NCI-H82 (cell line): ENCODE measurements at regions not wholly inside any gene's neighbourhood (a gene's known extent, or its start where the extent isn't known, plus 50 kb on each side); places are given as distances from the start of the nearest gene placed in this dataset.
A peak's percentile ranks its signal among the peaks of the same experiment; 100 is the strongest.
"Not testable (repeated sequence)": the region's sequence is repeated elsewhere in the genome, so short reads cannot be mapped to it uniquely, and the experiment has no call there.

ENCODE experiments used
- DNase-seq: peaks from one replicate; lab custom pipeline; 2025; lab: John Stamatoyannopoulos, UW

DNA sequence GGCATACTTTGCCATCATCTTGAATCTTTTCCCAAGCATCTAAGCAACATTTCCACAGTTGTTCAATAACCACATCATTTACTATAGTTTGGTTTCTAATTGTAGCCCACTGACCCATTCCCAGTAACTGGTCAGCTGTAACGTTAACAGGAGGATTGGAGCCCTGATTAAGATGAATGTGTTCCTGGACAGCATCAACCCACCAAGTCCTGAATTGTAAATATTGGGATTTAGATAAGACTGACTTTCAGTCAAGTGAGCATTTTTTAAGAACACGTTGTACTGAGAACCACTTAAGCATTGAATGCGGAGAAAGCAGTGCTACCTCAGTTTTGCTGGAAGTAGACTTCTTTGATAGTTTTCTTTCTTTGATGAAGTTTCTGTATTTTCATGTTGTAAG, 53.3 kb upstream of the ARL4D start:
- not testable (repeated sequence) for DNase-seq

DNA sequence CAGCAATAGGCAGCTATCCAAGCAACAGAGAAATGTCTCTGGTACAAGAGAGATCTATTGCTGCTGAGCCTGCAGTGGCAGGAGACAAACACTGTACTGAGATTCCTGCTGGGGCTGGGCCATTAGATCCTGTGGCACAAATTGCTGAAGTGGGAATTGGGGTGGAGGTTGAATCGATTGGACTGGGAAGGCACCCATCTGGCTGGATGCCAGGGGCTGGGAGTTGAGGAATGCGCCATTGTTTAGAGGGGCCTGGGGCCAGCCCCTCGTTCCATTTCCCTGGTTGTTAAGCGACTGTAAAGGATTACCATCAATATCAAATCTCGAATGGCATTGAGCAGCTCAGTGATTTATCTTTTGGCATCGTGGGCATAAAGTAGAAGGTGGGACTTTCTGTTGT, 54.1 kb upstream of the ARL4D start:
- no peak for DNase-seq

DNA sequence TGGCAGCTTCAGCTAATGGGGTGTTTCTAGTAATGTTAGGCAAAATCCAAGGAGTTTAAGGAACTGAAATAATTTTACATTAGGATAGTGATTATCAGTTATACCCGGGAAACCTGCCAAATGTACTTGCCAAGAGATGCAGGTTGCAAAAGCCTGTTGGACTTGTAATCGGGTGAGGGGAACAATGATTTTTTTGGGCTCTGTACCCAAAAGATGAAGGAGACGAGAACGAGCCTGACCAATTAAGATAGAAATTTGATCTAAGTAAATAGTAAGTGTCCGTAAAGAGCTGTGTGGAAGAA, 56.3 kb upstream of the ARL4D start:
- DNase-seq = no peak

DNA sequence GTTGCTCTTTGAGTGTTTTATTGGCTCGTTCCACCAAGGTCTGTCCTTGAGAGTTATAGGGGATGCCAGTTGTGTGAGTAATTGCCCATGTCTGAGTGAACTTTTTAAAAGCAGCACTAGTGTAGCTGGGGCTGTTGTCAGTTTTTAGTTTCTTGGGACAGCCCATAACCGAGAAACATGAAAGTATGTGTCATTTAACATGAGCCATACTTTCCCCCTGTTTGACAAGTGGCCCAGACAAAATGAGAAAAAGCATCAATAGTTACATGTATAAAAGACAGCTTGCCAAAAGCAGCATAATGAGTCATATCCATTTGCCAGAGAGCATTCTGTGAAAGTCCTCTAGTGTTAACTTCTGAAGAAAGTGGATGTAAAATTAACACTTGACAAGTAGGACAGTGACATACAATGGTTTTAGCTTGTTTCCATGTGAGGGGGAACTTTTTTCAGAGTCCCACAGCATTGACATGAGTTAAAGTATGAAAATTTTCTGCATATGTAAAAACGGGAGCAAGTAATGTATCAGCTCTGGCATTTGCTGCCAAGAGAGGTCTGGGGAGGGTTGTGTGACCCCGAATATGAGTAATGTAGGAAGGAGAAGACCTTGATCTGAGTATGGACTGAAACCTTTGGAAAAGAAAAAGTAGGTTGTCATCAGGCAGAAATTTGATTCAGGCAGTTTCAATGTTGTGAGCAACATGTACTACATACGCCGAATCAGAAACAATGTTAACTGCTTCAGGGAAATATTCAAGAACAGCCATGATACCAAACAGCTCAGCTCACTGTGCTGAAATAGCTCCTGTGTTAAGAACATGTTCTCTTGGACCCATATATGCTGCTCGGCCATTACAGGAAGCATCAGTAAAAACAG, 56.8 kb upstream of the ARL4D start:
- DNase-seq = no peak

DNA sequence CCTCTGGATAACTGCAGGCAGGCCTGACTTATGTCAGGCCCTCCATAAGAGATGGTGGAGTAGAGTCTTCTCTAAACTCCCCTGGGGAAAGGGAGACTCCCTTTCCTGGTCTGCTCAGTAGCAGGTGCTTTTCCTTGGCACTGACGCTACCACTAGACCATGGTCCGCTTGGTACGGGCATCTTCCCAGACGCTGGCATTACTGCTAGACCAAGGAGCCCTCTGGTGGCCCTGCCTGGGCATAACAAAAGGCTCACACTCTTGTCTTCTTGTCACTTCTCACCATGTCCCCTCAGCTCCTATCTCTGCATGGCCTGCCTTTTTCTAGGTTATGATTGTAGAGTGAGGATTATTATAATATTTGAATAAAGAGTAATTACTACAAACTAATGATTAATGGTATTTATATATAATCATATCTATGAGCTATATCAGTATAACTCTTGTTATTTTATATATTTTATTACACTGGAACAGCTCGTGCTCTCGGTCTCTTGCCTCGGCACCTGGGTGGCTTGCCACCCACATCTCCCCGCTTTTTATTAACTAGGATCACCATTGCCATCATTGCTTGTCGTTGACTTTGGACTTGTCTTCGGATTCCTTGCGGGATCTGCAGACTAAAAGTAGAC, 59.8 kb upstream of the ARL4D start:
- peak; percentile 81 for DNase-seq

DNA sequence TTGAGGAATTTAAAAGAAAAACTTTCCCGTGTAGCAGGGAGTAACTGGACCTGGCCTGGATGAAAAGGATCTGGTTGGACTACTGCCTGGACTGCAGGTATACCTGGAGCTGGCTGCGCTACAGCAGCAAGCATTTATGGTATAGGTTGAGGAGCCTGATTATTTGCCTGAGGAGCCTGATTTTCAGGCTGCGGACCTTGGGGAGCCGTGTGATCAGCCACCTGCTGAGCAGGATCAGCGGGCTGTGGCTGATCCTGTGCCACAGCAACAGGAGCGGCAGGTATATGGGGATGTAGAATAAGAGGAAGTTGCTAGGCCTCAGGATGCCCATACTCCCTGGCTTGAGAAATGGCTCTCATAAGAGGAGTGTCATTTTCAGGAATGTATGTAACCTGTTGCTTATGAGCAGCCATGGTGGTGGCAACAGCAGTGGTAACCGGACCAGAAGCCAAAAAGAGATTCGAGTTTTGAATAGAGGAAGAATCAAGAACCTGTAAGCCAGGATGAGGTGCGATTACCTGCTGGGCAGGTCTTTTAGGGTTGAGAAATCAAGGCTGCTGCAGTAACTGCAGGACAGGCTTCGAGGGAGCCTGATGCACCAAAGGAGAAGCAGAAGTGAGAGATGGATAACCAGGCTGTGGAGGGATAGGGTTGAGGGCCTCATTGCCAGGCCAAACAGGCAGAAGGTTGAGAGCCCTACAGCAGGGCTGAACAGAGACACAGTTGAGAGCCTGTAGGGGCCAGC, 60.9 kb upstream of the ARL4D start:
- no peak for DNase-seq

DNA sequence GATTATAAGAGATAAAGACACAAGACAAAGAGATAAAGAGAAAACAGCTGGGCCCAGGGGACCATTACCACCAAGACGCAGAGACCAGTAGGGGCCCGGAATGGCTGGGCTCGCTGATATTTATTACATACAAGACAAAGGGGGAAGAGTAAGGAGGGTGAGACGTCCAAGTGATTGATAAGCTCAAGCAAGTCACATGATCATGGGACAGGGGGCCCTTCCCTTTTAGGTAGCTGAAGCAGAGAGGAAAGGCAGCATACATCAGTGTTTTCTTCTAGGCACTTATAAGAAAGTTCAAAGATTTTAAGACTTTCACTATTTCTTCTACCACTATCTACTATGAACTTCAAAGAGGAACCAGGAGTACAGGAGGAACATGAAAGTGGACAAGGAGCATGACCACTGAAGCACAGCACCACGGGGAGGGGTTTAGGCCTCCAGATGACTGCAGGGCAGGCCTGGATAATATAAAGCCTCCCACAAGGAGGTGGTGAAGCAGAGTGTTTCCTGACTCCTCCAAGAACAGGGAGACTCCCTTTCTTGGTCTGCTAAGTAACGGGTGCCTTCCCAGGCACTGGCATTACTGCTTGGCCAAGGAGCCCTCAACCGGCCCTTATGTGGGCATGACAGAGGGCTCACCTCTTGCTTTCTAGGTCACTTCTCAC, 63.9 kb upstream of the ARL4D start:
- DNase-seq = peak; percentile 44

DNA sequence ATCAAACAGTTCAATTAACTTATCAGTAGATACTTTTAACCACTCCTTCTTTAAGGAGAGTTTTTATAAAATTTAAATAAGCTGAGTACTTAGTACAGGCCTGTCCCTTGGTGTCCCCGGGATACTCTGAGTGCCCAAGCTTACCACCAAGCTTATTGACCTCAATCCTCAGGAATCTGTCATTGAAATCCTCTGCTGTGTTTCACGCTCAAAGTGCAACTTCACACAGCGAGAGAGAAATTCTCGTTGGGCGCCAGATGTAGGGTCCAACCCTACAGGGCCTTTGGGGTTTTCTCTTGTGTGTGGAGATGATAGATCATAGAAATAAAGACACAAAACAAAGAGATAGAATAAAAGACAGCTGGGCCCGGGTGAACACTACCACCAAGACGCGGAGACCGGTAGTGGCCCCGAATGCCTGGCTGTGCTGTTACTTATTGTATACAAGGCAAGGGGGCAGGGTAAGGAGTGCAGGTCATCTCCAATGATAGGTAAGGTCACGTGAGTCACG, 65.3 kb upstream of the ARL4D start:
- no peak for DNase-seq

DNA sequence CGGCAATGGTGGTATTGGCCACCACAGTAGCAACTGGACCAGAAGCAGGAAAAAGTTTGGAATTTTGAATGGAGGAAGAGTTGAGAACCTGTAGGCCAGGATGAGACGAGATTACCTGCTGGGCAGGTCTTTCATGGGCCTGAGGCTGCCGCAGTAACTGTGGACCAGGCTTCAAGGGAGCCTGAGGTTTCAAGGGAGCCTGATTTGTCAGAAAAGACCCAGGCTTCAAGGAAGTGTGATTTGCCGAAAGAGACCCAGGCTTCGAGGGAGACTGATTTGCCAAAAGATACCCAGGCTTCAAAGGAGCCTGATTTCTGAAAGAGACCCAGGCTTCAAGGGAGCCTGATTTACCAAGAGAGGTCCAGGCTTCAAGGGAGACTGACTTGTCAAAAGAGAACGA, 66.6 kb upstream of the ARL4D start:
- no peak for DNase-seq

DNA sequence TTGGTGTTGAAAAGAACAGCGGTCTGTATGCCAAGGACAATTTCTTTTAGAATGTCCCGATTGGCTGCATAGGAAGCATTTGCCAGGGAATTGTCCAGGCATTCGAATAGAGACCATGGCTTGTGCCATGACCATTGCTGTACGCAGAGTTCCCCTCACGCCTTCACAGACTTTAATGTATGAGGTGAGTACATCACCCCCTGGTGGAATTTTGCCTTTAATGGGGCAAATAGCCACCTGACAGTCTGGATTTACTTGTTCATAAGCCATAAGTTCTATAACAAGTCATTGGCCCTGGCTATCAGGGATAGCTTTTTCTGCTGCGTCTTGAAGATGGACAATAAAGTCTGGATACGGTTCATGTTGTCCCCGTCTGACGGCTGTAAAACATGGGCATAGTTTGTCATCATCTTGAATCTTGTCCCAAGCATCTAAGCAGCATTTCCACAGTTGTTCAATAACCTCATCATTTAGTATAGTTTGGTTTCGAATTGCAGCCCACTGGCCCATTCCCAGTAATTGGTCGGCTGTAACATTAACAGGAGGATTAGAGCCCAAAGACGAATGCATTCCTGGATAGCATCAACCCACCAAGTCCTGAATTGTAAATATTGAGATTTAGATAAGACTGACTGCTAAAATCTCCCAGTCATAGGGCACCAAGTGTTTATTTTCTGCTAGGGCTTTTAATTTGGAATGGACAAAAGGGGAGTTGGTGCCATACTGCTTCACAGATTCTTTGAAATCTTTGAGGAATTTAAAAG, 67.7 kb upstream of the ARL4D start:
- DNase-seq = peak; percentile 25

DNA sequence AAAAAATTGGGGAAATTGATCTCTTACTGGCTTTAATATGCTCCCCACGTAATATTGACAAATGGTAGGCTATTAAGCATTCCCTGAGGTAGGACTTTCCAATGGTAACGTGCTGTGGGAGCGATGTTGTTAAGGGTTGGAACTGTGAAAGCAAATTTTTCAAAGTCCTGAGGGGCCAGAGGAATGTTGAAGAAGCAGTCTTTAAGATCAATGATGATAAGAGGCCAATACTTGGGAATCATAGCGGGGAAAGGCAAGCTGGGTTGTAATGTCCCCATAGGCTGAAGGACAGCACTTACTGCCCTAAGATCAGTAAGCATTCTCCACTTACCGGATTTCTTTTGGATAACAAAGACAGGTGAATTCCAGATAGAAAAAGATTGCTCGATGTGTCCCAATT, 69.6 kb upstream of the ARL4D start:
- no peak for DNase-seq

DNA sequence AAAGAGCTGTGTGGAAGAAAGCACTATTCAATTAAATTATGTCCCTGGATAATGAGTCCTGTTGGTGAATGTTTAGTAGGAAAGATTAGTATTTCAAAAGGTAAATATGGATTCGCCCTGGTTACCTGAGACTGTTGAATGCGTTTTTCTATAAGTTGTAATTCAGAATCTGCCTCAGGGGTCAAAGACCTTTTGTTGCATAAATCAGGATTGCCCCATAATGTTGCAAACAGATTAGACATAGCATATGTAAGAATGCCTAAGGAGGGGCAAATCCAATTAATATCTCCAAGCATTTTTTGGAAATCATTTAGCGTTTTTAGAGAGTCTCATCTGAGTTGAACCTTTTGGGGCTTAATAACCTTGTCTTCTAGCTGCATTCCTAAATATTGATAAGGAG, 70.1 kb upstream of the ARL4D start:
- no peak for DNase-seq

DNA sequence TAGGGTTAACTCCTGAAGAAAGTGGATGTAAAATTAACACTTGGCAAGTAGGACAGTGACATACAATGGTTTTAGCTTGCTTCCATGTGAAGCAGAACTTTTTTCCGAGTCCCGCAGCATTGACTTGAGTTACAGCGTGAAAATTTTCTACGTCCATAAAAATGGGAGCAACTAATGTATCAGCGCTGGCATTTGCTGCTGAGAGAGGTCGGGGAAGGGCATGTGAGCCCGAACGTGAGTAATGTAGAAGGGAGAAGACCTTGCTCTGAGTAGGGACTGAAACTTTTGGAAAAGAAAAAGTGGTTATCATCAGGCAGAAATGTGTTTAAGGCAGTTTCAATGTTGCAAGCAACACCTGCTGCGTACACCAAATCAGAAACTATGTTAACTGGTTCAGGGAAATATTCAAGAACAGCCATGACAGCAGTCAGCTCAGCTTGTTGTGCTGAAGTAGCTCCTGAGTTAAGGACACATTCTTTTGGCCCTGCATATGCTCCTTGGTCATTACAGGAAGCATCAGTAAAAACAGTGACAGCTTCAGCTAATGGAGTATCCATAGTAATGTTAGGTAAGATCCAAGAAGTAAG, 70.9 kb upstream of the ARL4D start:
- no peak for DNase-seq

DNA sequence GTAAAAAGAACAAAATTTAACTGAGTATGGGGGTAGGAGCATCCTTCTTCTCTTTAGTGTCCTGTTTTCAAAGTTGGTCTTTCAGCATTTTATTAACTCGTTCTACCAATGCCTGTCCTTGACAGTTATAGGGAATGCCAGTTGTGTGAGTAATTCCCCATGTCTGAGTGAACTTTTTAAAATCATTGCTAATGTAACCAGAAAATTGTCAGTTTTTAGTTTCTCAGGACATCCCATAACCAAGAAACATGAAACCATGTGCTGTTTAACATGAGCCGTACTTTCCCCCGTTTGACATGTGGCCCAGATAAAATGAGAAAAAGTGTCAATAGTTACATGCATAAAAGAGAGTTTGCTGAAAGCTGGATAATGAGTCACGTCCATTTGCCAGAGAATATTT, 71.4 kb upstream of the ARL4D start:
- no peak for DNase-seq

DNA sequence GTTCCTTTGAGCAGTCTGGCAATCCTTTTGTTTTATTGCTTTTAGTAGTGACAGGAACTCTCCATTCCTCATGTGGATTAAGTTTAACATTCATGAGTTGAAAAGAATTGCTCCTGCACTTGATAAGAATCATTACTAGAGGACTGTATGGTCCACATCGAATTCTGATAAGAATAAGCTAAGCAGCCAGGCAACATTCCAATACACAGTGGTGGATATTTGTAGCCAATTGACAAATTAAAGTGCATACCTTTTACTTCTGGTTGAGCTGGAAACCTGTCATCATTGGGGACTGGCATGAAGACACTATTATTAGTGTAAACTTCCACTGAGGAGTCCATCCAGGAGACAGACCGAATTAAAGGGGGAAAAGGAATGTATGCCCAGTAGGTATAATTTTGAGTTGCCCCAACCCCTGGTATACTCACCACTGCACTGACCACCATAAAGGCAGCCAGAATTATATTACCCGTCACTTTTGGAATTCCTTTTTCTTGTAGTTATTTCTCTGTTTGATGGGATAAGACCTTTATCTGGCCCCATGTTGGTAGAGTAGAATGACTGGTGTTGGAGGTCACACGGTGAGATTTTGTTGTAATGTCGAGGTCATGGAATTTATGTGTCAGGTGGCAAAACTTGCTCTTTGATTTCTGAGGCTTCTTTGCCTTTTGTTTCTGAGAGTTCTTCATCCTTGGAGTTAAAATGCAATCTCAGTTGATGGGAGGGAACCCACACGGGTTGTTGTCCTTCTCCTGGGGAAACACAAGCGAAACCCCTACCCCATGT, 72.1 kb upstream of the ARL4D start:
- no peak for DNase-seq

DNA sequence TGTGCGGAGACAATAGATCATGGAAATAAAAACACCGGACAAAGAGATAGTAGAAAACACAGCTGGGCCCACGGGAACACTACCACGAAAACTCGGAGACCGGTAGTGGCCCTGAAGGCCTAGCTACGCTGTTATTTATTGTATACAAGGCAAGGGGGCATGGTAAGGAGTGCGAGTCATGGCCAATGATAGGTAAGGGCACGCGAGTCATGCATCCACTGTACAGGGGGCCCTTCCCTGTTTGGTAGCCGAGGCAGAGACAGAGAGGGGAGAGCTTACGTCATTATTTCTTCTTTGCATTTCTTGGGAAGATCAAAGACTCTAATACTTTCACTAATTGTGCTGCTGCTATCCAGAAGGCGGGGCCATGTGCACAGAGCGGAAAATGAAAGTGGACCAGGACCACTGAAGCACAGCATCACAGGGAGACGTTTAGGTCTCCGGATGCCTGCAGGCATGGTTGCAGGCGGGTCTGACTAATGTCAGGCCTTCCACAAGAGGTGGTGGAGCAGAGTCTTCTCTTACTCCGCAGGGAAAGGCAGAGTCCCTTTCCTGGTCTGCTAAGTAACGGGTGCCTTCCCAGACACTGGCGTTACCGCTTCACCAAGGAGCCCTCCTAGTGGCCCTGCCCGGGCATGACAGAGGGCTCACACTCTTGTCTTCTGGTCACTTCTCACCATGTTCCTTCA, 74.4 kb upstream of the ARL4D start:
- peak; percentile 49 for DNase-seq

DNA sequence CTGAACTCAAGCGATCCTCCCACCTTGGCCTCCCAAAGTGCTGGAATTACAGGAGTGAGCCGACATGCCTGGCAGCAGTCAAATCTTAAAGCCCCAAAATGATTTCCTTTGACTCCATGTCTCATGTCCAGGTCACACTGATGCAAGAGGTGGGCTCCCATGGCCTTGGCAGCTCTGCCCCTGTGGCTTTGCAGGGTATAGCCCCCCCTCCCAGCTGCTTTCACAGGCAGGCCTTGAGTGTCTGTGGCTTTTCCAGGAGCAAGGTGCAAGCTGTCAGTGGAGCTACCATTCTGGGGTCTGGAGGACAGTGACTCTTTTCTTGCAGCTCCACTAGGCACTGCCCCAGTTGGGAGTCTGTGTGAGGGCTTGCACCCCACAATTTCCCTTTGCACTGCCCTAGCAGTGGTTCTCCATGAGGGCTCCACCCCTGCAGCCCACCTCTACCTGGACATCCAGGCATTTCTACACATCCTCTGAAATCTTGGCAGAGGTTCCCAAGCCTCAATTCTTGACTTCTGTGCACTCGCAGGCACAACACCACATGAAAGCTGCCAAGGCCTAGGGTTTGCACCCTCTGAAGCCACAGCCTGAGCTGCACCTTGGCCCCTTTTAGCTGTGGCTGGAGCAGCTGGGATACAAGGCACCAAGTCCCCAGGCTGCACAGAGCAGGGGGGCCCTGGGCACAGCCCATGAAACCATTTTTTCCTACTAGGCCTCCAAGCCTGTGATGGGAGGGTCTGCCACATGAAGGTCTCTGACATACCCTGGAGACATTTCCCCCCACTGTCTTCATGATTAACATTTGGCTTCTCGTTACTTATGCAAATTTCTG, 79.3 kb upstream of the ARL4D start:
- no peak for DNase-seq

DNA sequence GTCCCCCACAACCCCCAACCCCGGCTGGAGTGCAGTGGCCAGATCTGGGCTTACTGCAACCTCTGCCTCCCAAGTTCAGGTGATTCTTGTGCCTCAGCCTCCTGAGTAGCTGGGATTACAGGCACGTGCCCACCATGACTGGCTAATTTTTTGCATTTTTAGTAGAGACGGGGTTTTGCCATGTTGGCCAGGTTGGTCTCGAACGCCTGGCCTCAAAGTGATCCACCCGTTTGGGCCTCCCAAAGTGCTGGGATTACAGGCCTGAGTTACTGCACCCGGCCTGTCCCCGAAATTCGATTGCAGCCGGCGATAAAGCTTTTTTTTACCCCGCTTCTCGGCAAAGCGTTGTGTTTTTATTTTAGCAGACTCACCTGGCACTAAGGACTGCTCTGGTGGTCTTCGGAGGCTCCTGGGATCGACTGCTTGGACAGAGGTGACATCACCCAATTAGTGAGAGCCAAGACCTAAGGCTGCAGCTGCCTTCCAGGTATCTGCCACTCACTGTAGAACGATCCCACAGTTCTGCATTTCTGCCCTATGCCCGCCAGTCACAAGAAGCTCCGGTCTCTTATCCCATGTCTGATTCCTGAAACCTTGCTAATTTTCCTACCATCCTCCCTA, 82.2 kb upstream of the ARL4D start:
- DNase-seq = no peak
